ENCODE measurements at regions not wholly inside any gene's neighbourhood (a gene's known extent, or its start where the extent isn't known, plus 50 kb on each side); places are given as distances from the start of the nearest gene placed in this dataset.

DNA sequence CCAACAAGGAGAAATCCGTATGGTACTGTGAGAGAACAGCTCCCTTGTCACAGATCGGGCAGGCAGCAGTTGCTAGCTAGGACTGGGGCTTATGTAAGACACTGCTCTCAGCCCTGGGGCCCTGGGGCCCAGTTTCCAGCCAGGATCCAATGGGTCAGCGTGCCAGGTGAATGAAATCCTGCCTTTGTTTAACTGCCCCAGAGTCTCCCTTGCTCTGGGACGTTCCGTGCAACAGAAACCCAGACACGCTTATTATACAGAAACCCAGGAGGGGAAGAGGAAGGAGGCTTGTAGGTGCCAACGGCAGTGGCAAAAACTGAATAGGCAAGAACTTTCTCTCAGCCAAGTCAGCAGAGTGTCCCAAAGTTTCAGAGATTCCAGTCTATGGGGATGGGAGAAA, 110.6 kb downstream of the DIO2 start (continued):
- no peak for TF ChIP-seq ZNF639 (CRISPR knock-in tag; conservative IDR thresholded peaks at IDR 0.05 in 1 of 2, IDR thresholded peaks at IDR 0.05 in 1 of 2)
- no peak for TF ChIP-seq TCF7 (IDR thresholded peaks at IDR 0.05; ENCODE audit: borderline replicate concordance)

DNA sequence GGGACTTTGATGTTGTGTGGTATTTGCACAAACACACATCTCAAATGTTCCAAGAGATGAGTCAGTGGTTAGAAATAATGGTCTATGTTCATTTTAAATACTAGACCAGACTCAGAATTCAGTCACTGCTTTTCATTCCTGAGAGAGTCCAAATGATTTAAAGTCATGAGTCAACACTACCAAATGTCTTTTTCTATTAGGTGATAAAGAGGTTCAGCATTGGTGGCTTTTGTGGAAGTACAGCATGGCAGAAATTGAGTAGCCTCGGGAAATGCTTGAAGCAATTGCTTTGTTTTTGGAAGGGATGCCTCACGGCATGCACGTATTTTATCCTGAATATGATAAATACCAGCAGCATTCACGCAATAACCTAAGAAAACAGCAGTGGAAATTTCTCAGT, 115.7 kb downstream of the DIO2 start:
- Histone ChIP-seq H3K4me2 (ENCODE audit: insufficient read depth, low read length) (no peak overlapping the region), H3K9ac (ENCODE audit: insufficient read depth in 1 of 2, low read depth in 2 of 2, low read length in 2 of 2) (no peak overlapping the region), H3K36me3 (ENCODE audit: control insufficient read depth, insufficient read depth, low read length) (no peaks in the 10 kb centered on the region), H4K20me1 (replicated peaks; ENCODE audit: control insufficient read depth, insufficient read depth, low read length) (no peaks in the 10 kb centered on the region), H3K27ac (ENCODE audit: extremely low read depth, low read depth, low read length) (no peak overlapping the region), H3K79me2 (ENCODE audit: control insufficient read depth, insufficient read depth, low read length) (no peaks in the 10 kb centered on the region), H3K4me3 (no peak overlapping the region), H3K9me1 (ENCODE audit: control insufficient read depth, insufficient read depth, low read length) (no peaks in the 10 kb centered on the region), H3K4me1 (replicated peaks in 1 of 2; ENCODE audit: control insufficient read depth in 2 of 2, insufficient read depth in 2 of 2, low read length in 2 of 2) (no peaks in the 10 kb centered on the region), H2AFZ (ENCODE audit: low read depth, low read length) (no peak overlapping the region), H3K9me3 (replicated peaks; ENCODE audit: control insufficient read depth, insufficient read depth, low read depth, low read length) (no peaks in the 10 kb centered on the region; the same call in 1 of the 2 replicates), H3K27me3 (ENCODE audit: control insufficient read depth in 2 of 2, insufficient read depth in 2 of 2, low read length in 2 of 2) (no peaks in the 10 kb centered on the region)
- BruUV-seq (replicated peaks), result no TSS peak
- no peak for FAIRE-seq
- CTCF ChIA-PET (ENCODE audit: low intra/inter-chr PET ratio), result no interaction called here
- no peak for ATAC-seq
- in situ Hi-C loops (cut with MboI), result no loop called here
- DNase-seq (ENCODE audit: extremely low read depth in 1 of 4, low spot score in 3 of 4), result no peak
- POLR2A ChIA-PET, result no interaction called here
- intact Hi-C loops (cut with micrococcal nuclease), result no loop called here
- 3% methylated on average over 4 of the region's 4 CpGs for WGBS (ENCODE audit: insufficient coverage, low coverage, missing lambda C conversion rate)
- TF ChIP-seq SOX6 (IDR thresholded peaks at IDR 0.05) (no peak), ETV6 (IDR thresholded peaks at IDR 0.05; ENCODE audit: borderline replicate concordance in 1 of 2, low read depth in 2 of 2, low read length in 1 of 2) (no peak), ETV6 (CRISPR knock-in tag; IDR thresholded peaks at IDR 0.05; ENCODE audit: borderline replicate concordance) (no peak), EZH2 (IDR thresholded peaks at IDR 0.05; ENCODE audit: borderline replicate concordance, low read depth, low read length) (no peak), PTTG1 (tag; IDR thresholded peaks at IDR 0.05; ENCODE audit: low read depth) (no peak), ZBTB7A (IDR thresholded peaks at IDR 0.05; ENCODE audit: borderline replicate concordance, control insufficient read depth, low read depth, low read length) (no peak), LARP7 (IDR thresholded peaks at IDR 0.05) (no peak), MBD2 (IDR thresholded peaks at IDR 0.05; ENCODE audit: borderline replicate concordance, low read depth) (no peak)
- TF ChIP-seq, protein P1, sequence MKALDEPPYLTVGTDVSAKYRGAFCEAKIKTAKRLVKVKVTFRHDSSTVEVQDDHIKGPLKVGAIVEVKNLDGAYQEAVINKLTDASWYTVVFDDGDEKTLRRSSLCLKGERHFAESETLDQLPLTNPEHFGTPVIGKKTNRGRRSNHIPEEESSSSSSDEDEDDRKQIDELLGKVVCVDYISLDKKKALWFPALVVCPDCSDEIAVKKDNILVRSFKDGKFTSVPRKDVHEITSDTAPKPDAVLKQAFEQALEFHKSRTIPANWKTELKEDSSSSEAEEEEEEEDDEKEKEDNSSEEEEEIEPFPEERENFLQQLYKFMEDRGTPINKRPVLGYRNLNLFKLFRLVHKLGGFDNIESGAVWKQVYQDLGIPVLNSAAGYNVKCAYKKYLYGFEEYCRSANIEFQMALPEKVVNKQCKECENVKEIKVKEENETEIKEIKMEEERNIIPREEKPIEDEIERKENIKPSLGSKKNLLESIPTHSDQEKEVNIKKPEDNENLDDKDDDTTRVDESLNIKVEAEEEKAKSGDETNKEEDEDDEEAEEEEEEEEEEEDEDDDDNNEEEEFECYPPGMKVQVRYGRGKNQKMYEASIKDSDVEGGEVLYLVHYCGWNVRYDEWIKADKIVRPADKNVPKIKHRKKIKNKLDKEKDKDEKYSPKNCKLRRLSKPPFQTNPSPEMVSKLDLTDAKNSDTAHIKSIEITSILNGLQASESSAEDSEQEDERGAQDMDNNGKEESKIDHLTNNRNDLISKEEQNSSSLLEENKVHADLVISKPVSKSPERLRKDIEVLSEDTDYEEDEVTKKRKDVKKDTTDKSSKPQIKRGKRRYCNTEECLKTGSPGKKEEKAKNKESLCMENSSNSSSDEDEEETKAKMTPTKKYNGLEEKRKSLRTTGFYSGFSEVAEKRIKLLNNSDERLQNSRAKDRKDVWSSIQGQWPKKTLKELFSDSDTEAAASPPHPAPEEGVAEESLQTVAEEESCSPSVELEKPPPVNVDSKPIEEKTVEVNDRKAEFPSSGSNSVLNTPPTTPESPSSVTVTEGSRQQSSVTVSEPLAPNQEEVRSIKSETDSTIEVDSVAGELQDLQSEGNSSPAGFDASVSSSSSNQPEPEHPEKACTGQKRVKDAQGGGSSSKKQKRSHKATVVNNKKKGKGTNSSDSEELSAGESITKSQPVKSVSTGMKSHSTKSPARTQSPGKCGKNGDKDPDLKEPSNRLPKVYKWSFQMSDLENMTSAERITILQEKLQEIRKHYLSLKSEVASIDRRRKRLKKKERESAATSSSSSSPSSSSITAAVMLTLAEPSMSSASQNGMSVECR (CRISPR knock-in tag; IDR thresholded peaks at IDR 0.05), result no peak
